Astrocyte of the spinal cord (primary cell): ENCODE measurements at regions not wholly inside any gene's neighbourhood (a gene's known extent, or its start where the extent isn't known, plus 50 kb on each side); places are given as distances from the start of the nearest gene placed in this dataset.

Experiments used
- DNase-seq: peaks from one replicate; pipeline ENCODE4 v3.0.0; 2011; ENCODE audit warnings: low read depth, low spot score
- H3K4me3 ChIP-seq: 2 replicates; pipeline ENCODE4 v1.5.1; 2011; ENCODE audit warnings: low read depth, mild to moderate bottlenecking, low read length, moderate library complexity
- CTCF ChIP-seq: IDR thresholded peaks from 2 replicates; pipeline ENCODE4 v1.5.1; 2012; ENCODE audit warnings: low read depth, mild to moderate bottlenecking, low read length, inconsistent platforms
- in situ Hi-C: cut with HindIII; loops from 2 replicates; pipeline ENCODE4 v1.10.0; 2017; ENCODE audit warnings: low sequenced_read_pairs

GRCh38 chr5:167533814-167534795 lies 757.3 kb upstream of the WWC1 start:
- in situ Hi-C loops, result no loop called here
- DNase-seq, result no peak
- no peak overlapping the region for H3K4me3 ChIP-seq
- TF ChIP-seq CTCF, result no peak

DNA sequence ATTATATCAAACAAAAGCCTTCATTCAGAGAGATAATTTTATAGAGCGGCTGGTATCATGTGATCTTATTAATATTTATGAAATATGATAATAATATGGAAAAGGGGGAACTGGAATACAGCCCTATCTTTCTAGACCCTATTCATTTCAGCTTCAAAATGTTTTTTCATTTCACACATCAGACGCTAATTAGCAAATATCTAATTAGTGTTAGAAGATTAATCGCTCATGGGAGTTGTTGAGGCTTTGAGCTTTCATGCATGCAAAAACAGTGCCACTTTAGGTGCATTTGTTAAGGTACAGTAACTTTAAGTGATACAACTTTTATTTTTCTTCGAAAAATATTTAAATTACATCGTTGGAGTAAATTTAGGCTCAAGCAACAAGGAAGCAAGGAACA lies 751.7 kb upstream of the WWC1 start:
- in situ Hi-C loops, result no loop called here
- DNase-seq, result no peak
- no peak for TF ChIP-seq CTCF
- no peak overlapping the region for H3K4me3 ChIP-seq

- H3K4me3 ChIP-seq, result no peak overlapping the region
- no peak for TF ChIP-seq CTCF
- in situ Hi-C loops, result no loop called here
- no peak for DNase-seq
These were observed 745.2 kb upstream of the WWC1 start for GRCh38 chr5:167546270-167546669.

- no peak overlapping the region for H3K4me3 ChIP-seq
- in situ Hi-C loops, result no loop called here
- no peak for DNase-seq
- TF ChIP-seq CTCF, result no peak
These were observed 739.1 kb upstream of the WWC1 start for GRCh38 chr5:167552356-167552755.

DNA sequence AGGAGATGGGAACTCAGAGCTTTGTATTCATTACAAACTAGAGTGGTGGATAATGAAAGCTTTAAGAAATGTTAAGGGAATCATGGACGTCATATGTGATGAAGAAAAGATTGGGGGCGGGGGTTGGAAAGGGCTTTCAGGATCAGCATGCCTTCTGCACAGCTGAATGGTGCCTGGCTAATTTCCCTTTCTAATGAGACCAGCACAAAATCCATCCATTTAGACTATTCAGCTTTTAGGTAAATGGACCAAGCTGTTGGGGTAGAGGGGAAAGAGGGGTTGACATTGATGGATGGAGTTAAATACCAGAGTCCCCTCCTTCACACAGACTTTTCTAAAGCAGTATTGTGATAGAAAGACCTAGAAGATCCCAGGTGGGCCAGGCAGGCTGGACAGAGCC lies 737.9 kb upstream of the WWC1 start:
- in situ Hi-C loops, result no loop called here
- no peak for TF ChIP-seq CTCF
- no peak for DNase-seq
- H3K4me3 ChIP-seq, result no peak overlapping the region

GRCh38 chr5:167554564-167555290 lies 736.7 kb upstream of the WWC1 start:
- TF ChIP-seq CTCF, result no peak
- no peak for DNase-seq
- in situ Hi-C loops, result no loop called here
- H3K4me3 ChIP-seq, result no peak overlapping the region
